ENCODE measurements at regions not wholly inside any gene's neighbourhood (a gene's known extent, or its start where the extent isn't known, plus 50 kb on each side); places are given as distances from the start of the nearest gene placed in this dataset.

DNA sequence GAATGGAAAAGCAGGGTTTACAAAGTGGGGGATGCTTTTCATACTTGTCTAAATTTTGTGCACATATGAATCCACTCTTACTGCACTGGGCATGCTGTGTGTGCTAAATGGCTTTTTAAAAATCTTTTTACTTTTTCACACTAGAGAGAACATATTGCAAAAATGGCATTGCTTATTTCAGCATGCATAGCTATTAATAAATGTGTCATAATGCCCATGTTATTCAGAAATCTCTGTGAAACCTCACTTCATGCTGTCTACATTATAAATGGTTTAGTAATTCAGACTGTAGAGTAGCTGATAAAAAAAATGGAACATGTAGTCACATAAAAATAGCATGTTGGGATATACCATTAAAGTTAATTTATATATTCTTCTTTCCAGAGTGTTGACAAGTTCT, 593.8 kb downstream of the RPL10L start:
- no peak overlapping the region for H3K4me3 Mint-ChIP-seq (ENCODE audit: unreplicated experiment)
- no peaks in the 10 kb centered on the region for H3K36me3 Mint-ChIP-seq (ENCODE audit: insufficient read depth, unreplicated experiment)
- Histone ChIP-seq H3K4me3 (ENCODE audit: low read depth, low read length) (no peak overlapping the region), H3K27me3 (replicated peaks; ENCODE audit: control insufficient read depth, insufficient read depth, low read length) (no peaks in the 10 kb centered on the region), H3K9me3 (no peaks in the 10 kb centered on the region), H3K4me1 (no peaks in the 10 kb centered on the region), H3K36me3 (ENCODE audit: control insufficient read depth, insufficient read depth, low read length) (no peaks in the 10 kb centered on the region)
- no peaks in the 10 kb centered on the region for H3K9me3 Mint-ChIP-seq (ENCODE audit: unreplicated experiment)
- no peak for TF ChIP-seq CTCF (IDR thresholded peaks at IDR 0.05; ENCODE audit: insufficient read depth in 1 of 2, low read depth in 1 of 2, low read length in 1 of 2, severe bottlenecking in 1 of 2, unreplicated experiment in 1 of 2)
- no peak overlapping the region for H3K27ac Mint-ChIP-seq (ENCODE audit: unreplicated experiment)
- no peak for DNase-seq
- BruUV-seq (replicated peaks): no TSS peak
- H3K4me1 Mint-ChIP-seq (ENCODE audit: low read depth, unreplicated experiment): no peaks in the 10 kb centered on the region
- intact Hi-C loops (cut with micrococcal nuclease; ENCODE audit: unreplicated experiment): no loop called here
- ChIA-PET POLR2A (no interaction called here), CTCF (no interaction called here)
- H3K27me3 Mint-ChIP-seq (ENCODE audit: insufficient read depth, unreplicated experiment): no peaks in the 10 kb centered on the region

DNA sequence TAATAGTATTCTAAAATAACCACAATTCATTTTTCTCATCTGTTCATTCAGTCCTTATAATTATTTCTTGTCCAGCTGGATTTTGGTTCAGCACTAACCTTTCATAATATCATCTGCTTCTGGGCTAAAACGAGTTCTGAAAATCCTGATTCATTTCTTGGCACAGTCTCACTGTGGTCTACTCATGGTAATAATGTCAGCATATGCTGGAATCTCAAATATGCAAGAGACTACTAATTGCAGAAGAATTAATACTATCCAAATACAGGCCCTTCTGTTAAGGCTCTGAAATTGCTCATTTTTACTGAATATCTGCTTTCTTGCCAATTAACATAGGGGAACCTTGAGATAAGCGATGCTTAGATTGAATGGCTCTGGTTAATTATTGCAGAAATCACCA, 597.1 kb downstream of the RPL10L start:
- H3K27me3 Mint-ChIP-seq (ENCODE audit: insufficient read depth, unreplicated experiment): no peaks in the 10 kb centered on the region
- intact Hi-C loops (cut with micrococcal nuclease; ENCODE audit: unreplicated experiment): no loop called here
- BruUV-seq (replicated peaks): no TSS peak
- no peak overlapping the region for H3K27ac Mint-ChIP-seq (ENCODE audit: unreplicated experiment)
- H3K36me3 ChIP-seq (ENCODE audit: control insufficient read depth, insufficient read depth, low read length): no peaks in the 10 kb centered on the region
- H3K9me3 Mint-ChIP-seq (ENCODE audit: unreplicated experiment): no peaks in the 10 kb centered on the region
- no peak overlapping the region for H3K4me3 Mint-ChIP-seq (ENCODE audit: unreplicated experiment)
- no peaks in the 10 kb centered on the region for H3K27me3 ChIP-seq (replicated peaks; ENCODE audit: control insufficient read depth, insufficient read depth, low read length)
- CTCF ChIA-PET: no interaction called here
- no peaks in the 10 kb centered on the region for H3K9me3 ChIP-seq
- H3K36me3 Mint-ChIP-seq (ENCODE audit: insufficient read depth, unreplicated experiment): no peaks in the 10 kb centered on the region
- H3K4me3 ChIP-seq (ENCODE audit: low read depth, low read length): no peak overlapping the region
- no peak for DNase-seq
- POLR2A ChIA-PET: no interaction called here
- no peak for TF ChIP-seq CTCF (IDR thresholded peaks at IDR 0.05; ENCODE audit: insufficient read depth in 1 of 2, low read depth in 1 of 2, low read length in 1 of 2, severe bottlenecking in 1 of 2, unreplicated experiment in 1 of 2)
- no peaks in the 10 kb centered on the region for H3K4me1 ChIP-seq
- no peaks in the 10 kb centered on the region for H3K4me1 Mint-ChIP-seq (ENCODE audit: low read depth, unreplicated experiment)

DNA sequence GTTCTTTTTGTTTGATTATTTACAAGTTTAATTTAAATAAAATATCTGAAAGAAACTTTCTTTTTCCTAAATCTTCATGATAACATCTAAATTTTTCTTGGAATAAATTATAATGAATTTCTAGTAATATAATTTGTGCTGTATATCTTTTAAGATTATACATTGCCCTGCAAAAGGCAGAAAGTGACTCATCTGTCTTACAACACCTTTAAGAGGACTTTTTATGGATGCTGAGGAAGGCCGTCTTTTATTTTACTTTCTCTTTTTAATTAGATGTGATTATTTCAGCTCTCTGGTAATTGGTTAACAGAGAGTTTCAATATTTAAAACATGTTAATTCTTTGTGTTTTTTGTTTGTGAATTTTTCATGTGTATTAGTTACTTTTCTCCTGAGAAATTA, 598.4 kb downstream of the RPL10L start:
- H3K4me3 Mint-ChIP-seq (ENCODE audit: unreplicated experiment): no peak overlapping the region
- Histone ChIP-seq H3K4me3 (ENCODE audit: low read depth, low read length) (no peak overlapping the region), H3K36me3 (ENCODE audit: control insufficient read depth, insufficient read depth, low read length) (no peaks in the 10 kb centered on the region), H3K27me3 (replicated peaks; ENCODE audit: control insufficient read depth, insufficient read depth, low read length) (no peaks in the 10 kb centered on the region), H3K4me1 (no peaks in the 10 kb centered on the region), H3K9me3 (no peaks in the 10 kb centered on the region)
- no peak for TF ChIP-seq CTCF (IDR thresholded peaks at IDR 0.05; ENCODE audit: insufficient read depth in 1 of 2, low read depth in 1 of 2, low read length in 1 of 2, severe bottlenecking in 1 of 2, unreplicated experiment in 1 of 2)
- BruUV-seq (replicated peaks): no TSS peak
- DNase-seq: no peak
- no peak overlapping the region for H3K27ac Mint-ChIP-seq (ENCODE audit: unreplicated experiment)
- H3K27me3 Mint-ChIP-seq (ENCODE audit: insufficient read depth, unreplicated experiment): no peaks in the 10 kb centered on the region
- H3K9me3 Mint-ChIP-seq (ENCODE audit: unreplicated experiment): no peaks in the 10 kb centered on the region
- intact Hi-C loops (cut with micrococcal nuclease; ENCODE audit: unreplicated experiment): no loop called here
- no peaks in the 10 kb centered on the region for H3K4me1 Mint-ChIP-seq (ENCODE audit: low read depth, unreplicated experiment)
- ChIA-PET POLR2A (no interaction called here), CTCF (no interaction called here)
- H3K36me3 Mint-ChIP-seq (ENCODE audit: insufficient read depth, unreplicated experiment): no peaks in the 10 kb centered on the region
